Loucy (cell line): ENCODE measurements at regions not wholly inside any gene's neighbourhood (a gene's known extent, or its start where the extent isn't known, plus 50 kb on each side); places are given as distances from the start of the nearest gene placed in this dataset.

Experiments used
- CTCF ChIP-seq: fragments of 200-600 bp; sonication (generic); conservative IDR thresholded peaks from 2 replicates; pipeline ENCODE4 v1.5.1; 2014; ENCODE audit warnings: mild to moderate bottlenecking, antibody characterized with exemption, low read length
- EZH2phosphoT487 ChIP-seq: fragments of 200-600 bp; IDR thresholded peaks from 2 replicates; pipeline ENCODE4 v1.6.1; 2018; ENCODE audit warnings: antibody characterized with exemption, mild to moderate bottlenecking, moderate library complexity, borderline replicate concordance

- no peak for TF ChIP-seq CTCF
- TF ChIP-seq EZH2phosphoT487: no peak
Observed at GRCh38 chr4:137070614-137071013, 461.7 kb downstream of the PCDH18 start.
